ACHN (cell line): ENCODE measurements at regions not wholly inside any gene's neighbourhood (a gene's known extent, or its start where the extent isn't known, plus 50 kb on each side); places are given as distances from the start of the nearest gene placed in this dataset.
"Not testable (repeated sequence)": the region's sequence is repeated elsewhere in the genome, so short reads cannot be mapped to it uniquely, and the experiment has no call there.

ENCODE experiments used
- DNase-seq: peaks from one replicate; pipeline ENCODE4 v3.0.0-alpha.2; 2015
- in situ Hi-C: cut with HindIII; loops from 2 replicates; pipeline ENCODE4 v1.10.0; 2017; ENCODE audit warnings: low sequenced_read_pairs, low pct_ligation_motif_present, low pct_unique_long_range_greater_than_20kb

- in situ Hi-C loops: no loop called here
- no peak for DNase-seq
Measured at GRCh38 chr1:43108080-43108479, 64.0 kb downstream of the EBNA1BP2 start.

- DNase-seq: no peak
- in situ Hi-C loops: no loop called here
Measured at GRCh38 chr1:43107664-43108063, 64.4 kb downstream of the EBNA1BP2 start.

DNA sequence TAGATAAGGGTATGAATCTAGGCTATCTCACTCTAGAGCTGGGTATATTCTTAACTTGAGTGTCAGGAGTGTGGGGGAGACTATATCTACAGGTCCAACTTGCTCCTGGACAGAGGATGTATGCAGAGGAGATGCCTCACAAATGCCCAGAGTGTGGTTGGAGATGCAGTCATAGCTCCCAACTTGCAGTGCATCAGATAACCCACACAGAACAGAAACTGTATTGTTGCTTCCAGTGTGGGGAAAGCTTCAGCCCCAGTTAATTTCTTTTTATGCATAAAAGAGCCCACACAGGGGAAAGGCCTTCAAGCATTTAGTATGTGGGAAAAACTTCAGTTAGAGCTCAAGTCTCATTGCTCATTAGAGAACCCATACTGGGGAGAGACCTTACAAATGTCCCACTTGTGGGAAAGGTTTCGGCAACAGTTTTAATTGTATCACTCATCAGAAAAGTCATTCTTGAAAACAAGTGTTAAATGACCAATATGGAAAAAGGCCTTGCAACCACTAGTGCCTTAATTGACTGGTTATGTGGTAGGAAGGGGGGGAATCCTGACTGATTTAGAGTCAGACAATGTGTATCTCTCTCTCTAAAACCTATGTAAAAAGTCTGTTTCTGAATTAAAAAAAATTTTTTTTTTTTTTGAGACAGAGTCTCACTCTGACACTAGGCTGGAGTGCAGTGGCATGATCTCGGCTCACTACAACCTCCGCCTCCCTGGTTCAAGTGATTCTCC, 67.9 kb downstream of the EBNA1BP2 start:
- no peak for DNase-seq
- in situ Hi-C loops: no loop called here

GRCh38 chr1:43101061-43101460, 71.0 kb downstream of the EBNA1BP2 start:
- in situ Hi-C loops: no loop called here

DNA sequence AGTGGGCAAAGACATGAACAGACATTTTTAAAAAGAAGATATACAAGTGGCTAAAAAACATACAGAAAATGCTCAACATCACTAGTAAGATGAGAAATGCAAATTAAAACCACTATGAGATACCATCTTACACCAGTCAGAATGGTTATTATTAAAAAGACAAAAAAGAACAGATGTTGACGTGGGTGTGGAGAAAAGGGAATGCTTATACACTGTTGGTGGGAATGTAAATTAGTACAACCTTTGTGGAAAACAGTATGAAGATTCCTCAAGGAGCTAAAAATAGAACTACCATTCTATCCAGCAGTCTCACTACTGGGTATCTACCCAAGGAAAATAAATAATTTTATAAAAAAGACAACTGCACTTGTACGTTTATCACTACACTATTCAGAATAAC, 73.9 kb downstream of the EBNA1BP2 start:
- in situ Hi-C loops: no loop called here
- DNase-seq: no peak

More at GRCh38 chr1:43101061-43101460, 71.0 kb downstream of the EBNA1BP2 start:
- DNase-seq: no peak

DNA sequence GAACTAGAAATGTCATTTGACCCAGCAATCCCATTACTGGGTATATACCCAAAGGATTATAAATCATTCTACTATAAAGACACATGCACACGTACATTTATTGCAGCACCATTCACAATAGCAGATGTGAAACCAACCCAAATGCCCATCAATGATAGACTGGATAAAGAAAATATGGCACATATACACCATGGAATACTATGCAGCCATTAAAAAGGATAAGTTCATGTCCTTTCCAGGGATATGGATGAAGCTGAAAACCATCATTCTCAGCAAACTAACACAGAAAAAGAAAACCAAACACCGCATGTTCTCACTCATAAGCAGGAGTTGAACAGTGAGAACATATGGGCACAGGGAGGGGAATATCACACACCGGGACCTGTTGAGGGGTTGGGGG, 75.6 kb downstream of the EBNA1BP2 start:
- DNase-seq, in situ Hi-C loops: not testable (repeated sequence)

DNA sequence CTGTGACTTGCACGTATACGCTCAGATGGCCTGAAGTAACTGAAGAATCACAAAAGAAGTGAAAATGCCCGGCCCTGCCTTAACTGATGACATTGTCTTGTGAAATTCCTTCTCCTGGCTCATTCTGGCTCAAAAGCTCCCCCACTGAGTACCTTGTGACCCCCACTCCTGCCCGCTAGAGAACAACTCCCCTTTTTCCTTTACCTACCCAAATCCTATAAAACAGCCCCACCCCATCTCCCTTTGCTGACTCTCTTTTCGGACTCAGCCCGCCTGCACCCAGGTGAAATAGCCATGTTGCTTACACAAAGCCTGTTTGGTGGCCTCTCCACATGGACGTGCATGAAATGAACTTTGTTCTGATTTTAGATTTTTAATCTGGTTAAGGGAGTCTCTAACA, 81.3 kb downstream of the EBNA1BP2 start:
- in situ Hi-C loops, DNase-seq: not testable (repeated sequence)

DNA sequence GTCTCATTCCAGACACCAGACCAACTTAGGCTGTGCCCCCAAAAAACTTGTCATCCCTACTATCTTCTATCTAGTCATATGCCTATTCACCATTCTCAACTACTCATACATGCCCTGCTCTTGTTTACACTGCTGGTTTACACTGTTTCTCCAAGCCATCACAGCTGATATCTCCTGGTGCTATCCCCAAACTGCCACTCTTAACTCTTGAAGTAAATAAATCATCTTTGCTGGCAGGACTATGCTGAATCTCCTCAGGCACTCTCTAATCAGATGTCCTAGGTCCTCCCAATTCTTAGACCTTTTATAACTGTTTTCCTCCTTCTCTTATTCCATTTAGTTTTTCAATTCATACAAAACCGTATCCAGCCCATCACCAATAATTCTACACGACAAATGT, 81.9 kb downstream of the EBNA1BP2 start:
- DNase-seq, in situ Hi-C loops: not testable (repeated sequence)

DNA sequence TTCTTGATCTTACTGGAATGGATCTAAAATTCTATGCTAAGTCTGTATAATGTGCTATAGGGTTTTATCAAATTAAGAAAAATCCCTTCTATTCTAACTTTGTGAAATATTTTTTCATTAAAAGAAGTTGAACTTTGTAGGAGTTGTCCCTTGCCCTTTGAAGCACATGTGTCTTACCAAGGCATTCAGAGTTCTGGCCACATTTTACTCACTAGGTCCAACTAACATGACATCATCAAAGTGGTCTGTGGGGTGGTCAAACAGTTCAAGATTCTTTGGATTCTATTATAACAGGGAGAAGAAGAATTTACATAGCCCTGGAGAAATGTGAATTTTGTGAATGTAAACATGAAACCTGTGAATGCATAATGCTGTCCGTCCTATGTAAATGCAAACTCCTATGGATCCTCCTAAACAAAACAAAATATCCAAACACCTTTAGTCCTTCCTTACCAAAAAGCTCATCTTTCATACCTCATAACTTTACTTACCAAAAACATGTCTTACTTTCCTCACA, 88.7 kb downstream of the EBNA1BP2 start:
- in situ Hi-C loops: no loop called here
- no peak for DNase-seq

GRCh38 chr1:43082740-43083139, 89.3 kb downstream of the EBNA1BP2 start:
- DNase-seq: no peak
- in situ Hi-C loops: no loop called here

- in situ Hi-C loops: no loop called here
- DNase-seq: no peak
Measured at GRCh38 chr1:43077273-43077672, 94.8 kb downstream of the EBNA1BP2 start.

DNA sequence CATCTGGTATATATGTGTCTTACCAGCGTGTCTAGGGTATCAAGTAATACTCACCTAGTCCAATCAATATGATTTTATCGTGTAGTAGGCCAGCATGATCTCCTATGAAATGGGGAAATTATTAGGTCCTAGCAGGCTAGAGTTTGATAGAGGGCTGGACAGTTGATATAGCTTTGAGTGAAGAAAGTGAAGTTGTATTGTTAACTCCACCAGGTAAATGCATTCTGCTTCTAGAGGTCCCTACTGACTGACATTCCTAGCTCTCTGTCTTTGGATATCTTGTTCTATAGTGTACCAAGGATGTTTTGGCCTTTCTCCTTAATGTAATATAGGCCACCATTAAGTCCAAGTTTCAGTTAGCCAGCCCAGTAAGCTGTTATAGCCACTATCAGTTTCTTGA, 97.4 kb downstream of the EBNA1BP2 start:
- no peak for DNase-seq
- in situ Hi-C loops: loop anchor here (25.0 kb wide), 1 partner anchor 162 kb away; no protein-coding TSS in a partner anchor

GRCh38 chr1:43074244-43074643, 97.8 kb downstream of the EBNA1BP2 start:
- in situ Hi-C loops: loop anchor here (25.0 kb wide), 1 partner anchor 162 kb away; no protein-coding TSS in a partner anchor
- DNase-seq: peak; percentile 35

DNA sequence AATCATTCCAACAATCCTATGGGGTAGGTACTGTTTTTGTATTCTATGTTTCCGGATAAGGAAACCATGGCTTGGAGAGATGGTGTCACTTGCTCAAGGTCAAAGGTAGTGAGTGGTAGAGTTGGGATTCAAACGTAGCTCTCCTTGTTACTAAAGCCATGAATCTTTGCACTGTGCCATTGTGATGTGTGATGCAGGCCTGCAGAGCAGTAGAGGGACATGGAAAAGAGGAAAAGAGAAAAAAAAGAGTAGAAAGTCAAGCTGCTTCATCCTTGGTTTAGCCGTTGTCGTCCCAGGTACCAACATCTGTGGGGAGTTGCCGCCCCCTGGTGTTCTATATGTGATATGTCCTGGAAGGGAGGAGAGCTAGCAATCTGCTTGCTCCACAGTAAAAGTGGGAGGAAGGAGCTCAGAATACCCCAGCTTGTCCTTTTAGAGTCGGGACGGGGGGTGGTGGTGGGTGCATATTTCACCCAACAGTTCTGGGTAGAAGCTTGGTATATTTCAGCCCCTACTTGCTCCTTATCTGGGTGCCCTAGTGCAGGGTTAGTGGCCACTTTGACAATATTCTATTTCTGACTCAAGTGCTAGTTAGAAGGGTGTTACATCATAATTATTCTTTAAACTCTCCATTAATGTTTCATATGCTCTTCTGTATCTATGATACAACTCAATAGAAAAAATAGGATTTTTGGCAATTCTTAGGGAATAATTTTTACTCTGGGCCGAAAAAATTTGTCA, 98.4 kb downstream of the EBNA1BP2 start:
- peak; percentile 66 for DNase-seq
- in situ Hi-C loops: loop anchor here (25.0 kb wide), 1 partner anchor 161 kb away; no protein-coding TSS in a partner anchor

GRCh38 chr1:43072314-43072713, 99.8 kb downstream of the EBNA1BP2 start:
- DNase-seq: no peak
- in situ Hi-C loops: loop anchor here (25.0 kb wide), 1 partner anchor 160 kb away; no protein-coding TSS in a partner anchor

DNA sequence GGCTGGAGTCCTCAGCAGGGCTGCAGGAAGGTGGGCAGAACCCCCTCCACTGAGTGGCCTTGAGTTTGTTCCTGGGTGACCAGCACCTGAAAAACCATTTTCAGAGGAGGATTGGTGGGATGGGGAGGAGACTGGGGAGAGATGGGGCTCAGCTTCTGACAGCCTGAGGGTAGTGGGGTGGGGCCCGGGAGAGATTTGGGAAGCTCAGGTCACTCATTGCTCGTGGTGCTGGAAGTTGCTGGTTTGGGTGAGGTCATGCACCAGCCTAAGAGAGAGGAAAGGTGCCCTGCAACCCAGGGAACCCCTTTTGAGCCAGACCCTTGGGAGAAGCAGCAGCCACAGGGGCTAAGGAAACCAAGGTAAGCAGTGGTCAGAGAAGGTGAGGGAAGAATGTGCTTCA, 100.8 kb downstream of the EBNA1BP2 start:
- in situ Hi-C loops: loop anchor here (25.0 kb wide), 1 partner anchor 159 kb away; no protein-coding TSS in a partner anchor
- no peak for DNase-seq

- in situ Hi-C loops: loop anchor here (25.0 kb wide), 1 partner anchor 157 kb away; no protein-coding TSS in a partner anchor
- no peak for DNase-seq
Measured at GRCh38 chr1:43069461-43070050, 102.5 kb downstream of the EBNA1BP2 start.

DNA sequence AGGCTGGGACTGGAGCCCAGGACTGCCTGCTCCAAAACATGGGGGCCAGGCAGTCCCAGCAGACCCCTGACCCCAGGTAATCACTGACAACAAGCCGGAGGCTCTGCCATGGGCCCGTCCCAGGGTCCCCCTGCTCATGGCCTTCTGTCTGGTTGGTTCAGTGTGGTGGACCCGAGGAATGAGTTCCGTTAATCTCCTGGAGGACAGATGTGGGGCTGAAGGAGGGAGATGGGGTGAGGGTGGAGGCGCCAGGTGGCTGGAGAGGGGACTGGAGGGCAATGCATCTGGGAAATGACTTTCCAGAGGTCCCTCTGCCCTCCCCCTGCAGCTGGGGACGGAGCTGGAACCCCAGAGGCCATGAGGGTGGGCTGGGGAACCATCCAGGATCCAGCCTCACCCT, 103.2 kb downstream of the EBNA1BP2 start:
- DNase-seq: no peak
- in situ Hi-C loops: loop anchor here (25.0 kb wide), 1 partner anchor 157 kb away; no protein-coding TSS in a partner anchor
